NB4 (cell line): ENCODE measurements at regions not wholly inside any gene's neighbourhood (a gene's known extent, or its start where the extent isn't known, plus 50 kb on each side); places are given as distances from the start of the nearest gene placed in this dataset.

ENCODE experiments used
- POLR2A ChIP-seq: IDR thresholded peaks from 2 replicates; pipeline ENCODE4 v1.6.1; 2011; ENCODE audit warnings: mild to moderate bottlenecking; ENCODE audit not compliant: insufficient read length; ENCODE audit errors: extremely low read depth
- TF ChIP-seq, protein P1 (sequence below): IDR thresholded peaks from one replicate; pipeline ENCODE4 v1.5.1; 2012; ENCODE audit warnings: low read depth, low read length

DNA sequence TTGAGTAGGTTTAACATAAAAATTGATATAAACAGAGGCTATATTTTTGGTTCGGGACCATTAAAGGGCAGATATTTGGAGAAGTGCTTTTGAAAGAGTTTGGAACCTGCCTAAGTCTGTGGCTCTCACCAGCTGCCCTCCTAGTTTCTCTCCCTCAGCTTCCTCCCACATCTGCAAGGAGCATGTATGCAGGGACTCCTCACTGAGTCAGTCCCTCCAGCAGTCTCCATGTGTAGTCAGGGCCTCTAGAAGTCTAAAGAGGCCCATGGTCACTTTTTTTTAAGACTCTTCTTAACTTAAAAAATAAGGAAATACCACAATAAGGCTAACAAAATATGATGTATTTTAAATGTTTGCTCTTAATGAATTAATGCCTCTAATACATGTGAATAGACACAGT lies 220.0 kb upstream of the TANK start:
- TF ChIP-seq, protein P1, sequence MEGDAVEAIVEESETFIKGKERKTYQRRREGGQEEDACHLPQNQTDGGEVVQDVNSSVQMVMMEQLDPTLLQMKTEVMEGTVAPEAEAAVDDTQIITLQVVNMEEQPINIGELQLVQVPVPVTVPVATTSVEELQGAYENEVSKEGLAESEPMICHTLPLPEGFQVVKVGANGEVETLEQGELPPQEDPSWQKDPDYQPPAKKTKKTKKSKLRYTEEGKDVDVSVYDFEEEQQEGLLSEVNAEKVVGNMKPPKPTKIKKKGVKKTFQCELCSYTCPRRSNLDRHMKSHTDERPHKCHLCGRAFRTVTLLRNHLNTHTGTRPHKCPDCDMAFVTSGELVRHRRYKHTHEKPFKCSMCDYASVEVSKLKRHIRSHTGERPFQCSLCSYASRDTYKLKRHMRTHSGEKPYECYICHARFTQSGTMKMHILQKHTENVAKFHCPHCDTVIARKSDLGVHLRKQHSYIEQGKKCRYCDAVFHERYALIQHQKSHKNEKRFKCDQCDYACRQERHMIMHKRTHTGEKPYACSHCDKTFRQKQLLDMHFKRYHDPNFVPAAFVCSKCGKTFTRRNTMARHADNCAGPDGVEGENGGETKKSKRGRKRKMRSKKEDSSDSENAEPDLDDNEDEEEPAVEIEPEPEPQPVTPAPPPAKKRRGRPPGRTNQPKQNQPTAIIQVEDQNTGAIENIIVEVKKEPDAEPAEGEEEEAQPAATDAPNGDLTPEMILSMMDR = no peak
- TF ChIP-seq POLR2A = no peak
